GM21381 (cell line): ENCODE measurements at regions not wholly inside any gene's neighbourhood (a gene's known extent, or its start where the extent isn't known, plus 50 kb on each side); places are given as distances from the start of the nearest gene placed in this dataset.

Experiments
- ATAC-seq: cut with Tn5 transposase; IDR thresholded peaks from one replicate; pipeline ENCODE4 v1.9.1; 2021; ENCODE audit warnings: mild to moderate bottlenecking, moderate library complexity; ENCODE audit not compliant: unreplicated experiment

GRCh38 chr12:93042684-93043083, 113.6 kb upstream of the EEA1 start:
- ATAC-seq, result no peak

- ATAC-seq, result no peak
These were observed 114.2 kb upstream of the EEA1 start for GRCh38 chr12:93043192-93043876.

GRCh38 chr12:93043877-93044209, 114.7 kb upstream of the EEA1 start:
- no peak for ATAC-seq

- ATAC-seq, result no peak
These were observed 118.0 kb upstream of the EEA1 start for GRCh38 chr12:93047118-93047517.

GRCh38 chr12:93048656-93049055, 119.6 kb upstream of the EEA1 start:
- ATAC-seq, result no peak

- no peak for ATAC-seq
These were observed 121.1 kb upstream of the EEA1 start for GRCh38 chr12:93050026-93050747.

GRCh38 chr12:93050748-93051081, 121.6 kb upstream of the EEA1 start:
- ATAC-seq, result no peak

GRCh38 chr12:93054021-93054420, 124.9 kb upstream of the EEA1 start:
- ATAC-seq, result no peak

GRCh38 chr12:93055221-93055620, 126.1 kb upstream of the EEA1 start:
- ATAC-seq, result no peak

- ATAC-seq, result no peak
These were observed 128.0 kb upstream of the EEA1 start for GRCh38 chr12:93056971-93057535.

- no peak for ATAC-seq
These were observed 129.2 kb upstream of the EEA1 start for GRCh38 chr12:93058280-93058679.

GRCh38 chr12:93059288-93059687, 130.2 kb upstream of the EEA1 start:
- no peak for ATAC-seq

- peak; percentile 98 for ATAC-seq
These were observed 131.0 kb upstream of the EEA1 start for GRCh38 chr12:93059925-93060665.

- ATAC-seq, result peak; percentile 36
These were observed 131.8 kb upstream of the EEA1 start for GRCh38 chr12:93060666-93061472.

GRCh38 chr12:93061473-93062419, 132.7 kb upstream of the EEA1 start:
- ATAC-seq, result no peak

- ATAC-seq, result no peak
These were observed 136.8 kb upstream of the EEA1 start for GRCh38 chr12:93065896-93066295.

- no peak for ATAC-seq
These were observed 143.2 kb upstream of the EEA1 start for GRCh38 chr12:93072340-93072739.

- ATAC-seq, result no peak
These were observed 144.2 kb upstream of the EEA1 start for GRCh38 chr12:93073324-93073723.

- no peak for ATAC-seq
These were observed 149.0 kb upstream of the EEA1 start for GRCh38 chr12:93078059-93078458.

GRCh38 chr12:93078577-93078976, 149.5 kb upstream of the EEA1 start:
- ATAC-seq, result no peak
